Gastrocnemius medialis (tissue), 4 donors: ENCODE measurements at regions not wholly inside any gene's neighbourhood (a gene's known extent, or its start where the extent isn't known, plus 50 kb on each side); places are given as distances from the start of the nearest gene placed in this dataset.
A peak's percentile ranks its signal among the peaks of the same experiment; 100 is the strongest.

Source experiments
- ATAC-seq, 2 donors: fragments of 150-250 bp; one replicate each; pipeline ENCODE4 v1.9.1; 2016
- DNase-seq, 2 donors: peaks; one replicate each; pipeline ENCODE4 v3.0.0-alpha.2; 2019
- H3K27ac ChIP-seq, 4 donors: fragments of 200-600 bp; sonication (generic); 1 replicate in 1 of 4; 2 replicates in 3 of 4; pipeline ENCODE4 v1.5.1; 2016 to 2018; ENCODE audit warnings: mild to moderate bottlenecking in 2 of 4, moderate library complexity in 1 of 4
- H3K27me3 ChIP-seq, 3 donors: fragments of 200-600 bp; sonication (generic) in 2 of 3; 1 replicate in 1 of 3; 2 replicates in 2 of 3; pipeline versions ENCODE4 v1.5.1 to v1.6.0; 2016 to 2019; ENCODE audit warnings: mild to moderate bottlenecking in 1 of 3, moderate library complexity in 1 of 3
- H3K36me3 ChIP-seq, 2 donors: fragments of 200-600 bp; sonication (generic) in 1 of 2; one replicate each; pipeline ENCODE4 v1.5.1; 2017 to 2018
- H3K4me1 ChIP-seq, 2 donors: fragments of 200-600 bp; sonication (generic) in 1 of 2; one replicate each; pipeline ENCODE4 v1.5.1; 2016 to 2017; ENCODE audit warnings: mild to moderate bottlenecking in 2 of 2
- H3K4me3 ChIP-seq, 4 donors: fragments of 200-600 bp; sonication (generic) in 3 of 4; 1 replicate in 1 of 4; 2 replicates in 3 of 4; pipeline ENCODE4 v1.5.1; 2016 to 2019; ENCODE audit warnings: mild to moderate bottlenecking in 2 of 4
- H3K9me3 ChIP-seq, 3 donors: fragments of 200-600 bp; sonication (generic) in 2 of 3; 1 replicate in 1 of 3; 2 replicates in 2 of 3; pipeline ENCODE4 v1.5.1; 2016 to 2019
- CTCF ChIP-seq, 5 experiments: fragments of 450-650 bp in 3 of 5; fragments of 200-600 bp in 2 of 5; sonication (generic) in 2 of 5; IDR thresholded peaks in 4 of 5; conservative IDR thresholded peaks in 1 of 5; 1 replicate in 4 of 5; 2 replicates in 1 of 5; pipeline ENCODE4 v1.5.1; 2016 to 2019; ENCODE audit warnings: antibody characterized with exemption in 5 of 5, mild to moderate bottlenecking in 3 of 5, moderate library complexity in 3 of 5
- POLR2A ChIP-seq, 2 donors: fragments of 450-650 bp; IDR thresholded peaks; one replicate each; pipeline ENCODE4 v1.6.1; 2017; ENCODE audit warnings: antibody characterized with exemption in 2 of 2, mild to moderate bottlenecking in 2 of 2, moderate library complexity in 2 of 2
- in situ Hi-C, 4 donors: fragments of 200-750 bp; cut with MboI; loops; one replicate each; pipeline versions ENCODE4 v1.15.0 to v1.8.0; 2017; ENCODE audit warnings: low sequenced_read_pairs in 4 of 4
- intact Hi-C: fragments of 100-400 bp; cut with DNase I; formaldehyde crosslinking; loops from one replicate; pipeline ENCODE4 v1.15.1; 2023; ENCODE audit warnings: low total_unique reads

- Histone ChIP-seq H3K27me3 (no peaks in the 10 kb centered on the region), H3K4me3 (no peak overlapping the region), H3K36me3 (no peaks in the 10 kb centered on the region), H3K4me1 (peaks cover 42 to 52% of the 10 kb centered on the region in 2 donors), H3K27ac (peak overlapping the region in 1 of 4 donors; percentile 79), H3K9me3 (no peaks in the 10 kb centered on the region)
- intact Hi-C loops = no loop called here
- in situ Hi-C loops = loop anchor here in 1 of 4 donors (10.0 kb wide), 1 partner anchor 377 kb away; no protein-coding TSS in a partner anchor
- TF ChIP-seq POLR2A (IDR thresholded peaks at IDR 0.05) (no peak), CTCF (IDR thresholded peaks at IDR 0.05 in 4 of 5, conservative IDR thresholded peaks at IDR 0.05 in 1 of 5) (no peak)
- DNase-seq (peak in 1 of 2 donors; percentile 19), ATAC-seq (peak in 1 of 2 donors; percentile 7)
These were observed 230.4 kb downstream of the SPTSSA start for GRCh38 chr14:34231626-34232025.

- no peak overlapping the region for H3K27ac ChIP-seq
- no peaks in the 10 kb centered on the region for H3K9me3 ChIP-seq
- H3K4me3 ChIP-seq = no peak overlapping the region
- H3K27me3 ChIP-seq = no peaks in the 10 kb centered on the region
- no peak for DNase-seq
- no peaks in the 10 kb centered on the region for H3K36me3 ChIP-seq
- ATAC-seq = no peak
- peaks cover 21 to 27% of the 10 kb centered on the region in 2 donors for H3K4me1 ChIP-seq
- in situ Hi-C loops (loop anchor here in 3 of 4 donors (5.0 to 10.0 kb wide), 3 partner anchors 374 to 394 kb away; no protein-coding TSS in a partner anchor), intact Hi-C loops (loop anchor here (5.0 to 10.0 kb wide), 3 partner anchors 73 to 294 kb away; partner anchors contain the start of gene EGLN3)
- no peak for TF ChIP-seq CTCF (IDR thresholded peaks at IDR 0.05 in 4 of 5, conservative IDR thresholded peaks at IDR 0.05 in 1 of 5)
- TF ChIP-seq POLR2A (IDR thresholded peaks at IDR 0.05) = no peak
These were observed 232.9 kb downstream of the SPTSSA start for GRCh38 chr14:34229140-34229539.

- no peak for TF ChIP-seq POLR2A (IDR thresholded peaks at IDR 0.05)
- TF ChIP-seq CTCF (IDR thresholded peaks at IDR 0.05 in 4 of 5, conservative IDR thresholded peaks at IDR 0.05 in 1 of 5) = no peak
- intact Hi-C loops = loop anchor here (1.0 to 10.0 kb wide), 4 partner anchors 74 to 389 kb away; partner anchors contain the start of gene EGLN3
- DNase-seq (no peak), ATAC-seq (no peak)
- H3K4me3 ChIP-seq = no peak overlapping the region
- H3K27ac ChIP-seq = no peak overlapping the region
- in situ Hi-C loops = loop anchor here in 3 of 4 donors (5.0 to 10.0 kb wide), 3 partner anchors 374 to 394 kb away; no protein-coding TSS in a partner anchor
- H3K36me3 ChIP-seq = no peaks in the 10 kb centered on the region
- H3K27me3 ChIP-seq = no peaks in the 10 kb centered on the region
- H3K9me3 ChIP-seq = no peaks in the 10 kb centered on the region
- peaks cover 17 to 22% of the 10 kb centered on the region in 2 donors for H3K4me1 ChIP-seq
These were observed 233.4 kb downstream of the SPTSSA start for GRCh38 chr14:34228650-34228976.

GRCh38 chr14:34227834-34228649 lies 234.0 kb downstream of the SPTSSA start:
- Histone ChIP-seq H3K36me3 (no peaks in the 10 kb centered on the region), H3K27ac (no peak overlapping the region), H3K4me1 (peaks cover 11 to 16% of the 10 kb centered on the region in 2 donors), H3K27me3 (no peaks in the 10 kb centered on the region), H3K4me3 (peak overlapping the region in 2 of 4 donors; percentile 24), H3K9me3 (no peaks in the 10 kb centered on the region)
- DNase-seq = peak; percentile 25 to 49
- TF ChIP-seq CTCF (IDR thresholded peaks at IDR 0.05 in 4 of 5, conservative IDR thresholded peaks at IDR 0.05 in 1 of 5) (peak; percentile 66 to 87 (median 85)), POLR2A (IDR thresholded peaks at IDR 0.05) (no peak)
- ATAC-seq = peak; percentile 78 to 94
- in situ Hi-C loops (loop anchor here in 3 of 4 donors (5.0 to 10.0 kb wide), 3 partner anchors 373 to 393 kb away; no protein-coding TSS in a partner anchor), intact Hi-C loops (loop anchor here (1.0 to 10.0 kb wide), 5 partner anchors 74 to 389 kb away; partner anchors contain the start of gene EGLN3)
